ENCODE measurements at regions not wholly inside any gene's neighbourhood (a gene's known extent, or its start where the extent isn't known, plus 50 kb on each side); places are given as distances from the start of the nearest gene placed in this dataset.

GRCh38 chr10:23523251-23523650, 84.4 kb downstream of the OTUD1 start:
- TF ChIP-seq EZH2 (IDR thresholded peaks at IDR 0.05; ENCODE audit: low read depth) = no peak
- TF ChIP-seq, protein P1, sequence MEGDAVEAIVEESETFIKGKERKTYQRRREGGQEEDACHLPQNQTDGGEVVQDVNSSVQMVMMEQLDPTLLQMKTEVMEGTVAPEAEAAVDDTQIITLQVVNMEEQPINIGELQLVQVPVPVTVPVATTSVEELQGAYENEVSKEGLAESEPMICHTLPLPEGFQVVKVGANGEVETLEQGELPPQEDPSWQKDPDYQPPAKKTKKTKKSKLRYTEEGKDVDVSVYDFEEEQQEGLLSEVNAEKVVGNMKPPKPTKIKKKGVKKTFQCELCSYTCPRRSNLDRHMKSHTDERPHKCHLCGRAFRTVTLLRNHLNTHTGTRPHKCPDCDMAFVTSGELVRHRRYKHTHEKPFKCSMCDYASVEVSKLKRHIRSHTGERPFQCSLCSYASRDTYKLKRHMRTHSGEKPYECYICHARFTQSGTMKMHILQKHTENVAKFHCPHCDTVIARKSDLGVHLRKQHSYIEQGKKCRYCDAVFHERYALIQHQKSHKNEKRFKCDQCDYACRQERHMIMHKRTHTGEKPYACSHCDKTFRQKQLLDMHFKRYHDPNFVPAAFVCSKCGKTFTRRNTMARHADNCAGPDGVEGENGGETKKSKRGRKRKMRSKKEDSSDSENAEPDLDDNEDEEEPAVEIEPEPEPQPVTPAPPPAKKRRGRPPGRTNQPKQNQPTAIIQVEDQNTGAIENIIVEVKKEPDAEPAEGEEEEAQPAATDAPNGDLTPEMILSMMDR (conservative IDR thresholded peaks at IDR 0.05) = no peak
